ENCODE measurements at regions not wholly inside any gene's neighbourhood (a gene's known extent, or its start where the extent isn't known, plus 50 kb on each side); places are given as distances from the start of the nearest gene placed in this dataset.
"Not testable (repeated sequence)": the region's sequence is repeated elsewhere in the genome, so short reads cannot be mapped to it uniquely, and the experiment has no call there.

DNA sequence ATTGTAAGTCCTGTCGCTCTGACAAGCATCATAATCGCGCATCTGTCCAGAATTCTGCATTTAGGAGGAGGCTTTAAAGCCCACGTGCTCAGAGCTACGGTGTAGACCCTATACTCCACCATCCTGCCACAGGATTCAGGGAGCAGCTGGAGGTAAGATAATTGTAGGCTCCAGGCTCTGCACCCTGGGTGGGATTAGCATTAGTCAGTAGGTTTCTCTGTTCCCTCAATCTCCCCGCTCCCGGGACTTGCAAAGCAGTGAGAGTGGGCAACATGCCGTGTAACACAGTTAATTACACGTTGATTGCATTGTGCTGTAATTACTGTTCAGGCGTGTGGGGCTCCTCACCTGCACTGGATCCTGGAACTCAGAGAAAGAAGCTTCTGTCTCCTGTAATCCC is 89.3 kb upstream of the CUX1 start:
- Histone ChIP-seq H3K4me3 (no peak overlapping the region), H3K27ac (replicated peaks in 1 of 4) (no peak overlapping the region), H3K36me3 (no peaks in the 10 kb centered on the region), H3K4me1 (peaks cover 0 to 4% (median 3%) of the 10 kb centered on the region in 4 donors), H3K27me3 (no peaks in the 10 kb centered on the region), H3K9me3 (peaks cover 0 to 4% (median 2%) of the 10 kb centered on the region in 4 donors)
- 84% methylated on average over 10 of the region's 10 CpGs for WGBS
- intact Hi-C loops (cut with DNase I) = no loop called here
- no peak for DNase-seq (ENCODE audit: extremely low spot score)
- TF ChIP-seq POLR2AphosphoS5 (IDR thresholded peaks at IDR 0.05) (no peak), POLR2A (IDR thresholded peaks at IDR 0.05; ENCODE audit: low read depth) (no peak), EP300 (IDR thresholded peaks at IDR 0.05) (no peak)
- TF ChIP-seq, protein P1, sequence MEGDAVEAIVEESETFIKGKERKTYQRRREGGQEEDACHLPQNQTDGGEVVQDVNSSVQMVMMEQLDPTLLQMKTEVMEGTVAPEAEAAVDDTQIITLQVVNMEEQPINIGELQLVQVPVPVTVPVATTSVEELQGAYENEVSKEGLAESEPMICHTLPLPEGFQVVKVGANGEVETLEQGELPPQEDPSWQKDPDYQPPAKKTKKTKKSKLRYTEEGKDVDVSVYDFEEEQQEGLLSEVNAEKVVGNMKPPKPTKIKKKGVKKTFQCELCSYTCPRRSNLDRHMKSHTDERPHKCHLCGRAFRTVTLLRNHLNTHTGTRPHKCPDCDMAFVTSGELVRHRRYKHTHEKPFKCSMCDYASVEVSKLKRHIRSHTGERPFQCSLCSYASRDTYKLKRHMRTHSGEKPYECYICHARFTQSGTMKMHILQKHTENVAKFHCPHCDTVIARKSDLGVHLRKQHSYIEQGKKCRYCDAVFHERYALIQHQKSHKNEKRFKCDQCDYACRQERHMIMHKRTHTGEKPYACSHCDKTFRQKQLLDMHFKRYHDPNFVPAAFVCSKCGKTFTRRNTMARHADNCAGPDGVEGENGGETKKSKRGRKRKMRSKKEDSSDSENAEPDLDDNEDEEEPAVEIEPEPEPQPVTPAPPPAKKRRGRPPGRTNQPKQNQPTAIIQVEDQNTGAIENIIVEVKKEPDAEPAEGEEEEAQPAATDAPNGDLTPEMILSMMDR (IDR thresholded peaks at IDR 0.05) = no peak

DNA sequence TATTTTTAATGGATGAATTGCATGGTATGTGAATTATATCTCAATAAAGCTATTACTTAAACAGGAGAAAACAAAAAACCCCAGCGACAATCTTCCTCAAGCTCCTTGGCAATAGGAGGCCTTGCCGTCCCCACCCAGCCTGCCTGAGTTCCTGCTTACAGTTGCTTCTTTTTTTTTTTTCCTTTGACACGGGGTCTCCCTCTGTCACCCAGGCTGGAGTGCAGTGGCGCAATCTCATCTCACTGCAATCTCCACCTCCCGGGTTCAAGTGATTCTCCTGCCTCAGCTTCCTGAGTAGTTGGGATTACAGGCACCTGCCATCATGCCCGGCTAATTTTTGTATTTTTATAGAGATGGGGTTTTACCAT is 88.6 kb upstream of the CUX1 start:
- H3K27ac ChIP-seq (replicated peaks in 1 of 4); H3K4me3 ChIP-seq; DNase-seq (ENCODE audit: extremely low spot score); H3K36me3 ChIP-seq; H3K9me3 ChIP-seq; H3K27me3 ChIP-seq; intact Hi-C loops (cut with DNase I): not testable (repeated sequence)
- WGBS = 68% methylated on average over 6 of the region's 6 CpGs
- peaks cover 4 to 11% (median 11%) of the 10 kb centered on the region in 4 donors for H3K4me1 ChIP-seq

DNA sequence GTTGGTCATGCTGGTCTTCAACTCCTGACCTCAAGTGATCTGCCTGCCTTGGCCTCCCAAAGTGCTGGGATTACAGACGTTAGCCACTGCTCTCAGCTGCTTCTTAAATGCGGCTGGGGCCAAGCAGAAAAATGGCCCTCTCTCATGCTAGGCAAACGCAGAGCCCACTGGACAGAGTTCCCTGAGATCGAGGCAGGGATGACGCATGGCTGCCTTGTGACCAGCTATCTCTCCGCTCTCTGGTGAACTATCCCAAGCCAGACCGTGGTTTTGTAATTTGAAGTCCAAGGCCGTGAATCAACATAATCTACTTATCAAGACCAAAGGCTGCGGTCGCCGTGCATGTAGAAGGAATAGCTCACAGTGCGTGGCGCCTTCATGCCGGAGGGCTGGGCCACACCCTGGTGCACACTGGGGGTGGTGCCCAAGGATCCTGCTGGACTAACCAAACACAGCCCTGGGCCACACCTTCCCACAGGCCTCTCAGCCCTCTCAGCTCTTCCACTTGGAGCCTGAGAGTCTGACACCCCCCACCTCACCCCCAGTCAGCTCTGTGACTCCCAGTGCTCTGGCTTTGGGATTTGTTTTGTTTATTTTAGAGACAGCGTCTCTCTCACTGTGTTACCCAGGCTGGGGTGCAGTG is 88.1 kb upstream of the CUX1 start:
- TF ChIP-seq POLR2AphosphoS5 (IDR thresholded peaks at IDR 0.05) (no peak), POLR2A (IDR thresholded peaks at IDR 0.05; ENCODE audit: low read depth) (no peak), EP300 (IDR thresholded peaks at IDR 0.05) (no peak)
- TF ChIP-seq, protein P1 (IDR thresholded peaks at IDR 0.05) = no peak

DNA sequence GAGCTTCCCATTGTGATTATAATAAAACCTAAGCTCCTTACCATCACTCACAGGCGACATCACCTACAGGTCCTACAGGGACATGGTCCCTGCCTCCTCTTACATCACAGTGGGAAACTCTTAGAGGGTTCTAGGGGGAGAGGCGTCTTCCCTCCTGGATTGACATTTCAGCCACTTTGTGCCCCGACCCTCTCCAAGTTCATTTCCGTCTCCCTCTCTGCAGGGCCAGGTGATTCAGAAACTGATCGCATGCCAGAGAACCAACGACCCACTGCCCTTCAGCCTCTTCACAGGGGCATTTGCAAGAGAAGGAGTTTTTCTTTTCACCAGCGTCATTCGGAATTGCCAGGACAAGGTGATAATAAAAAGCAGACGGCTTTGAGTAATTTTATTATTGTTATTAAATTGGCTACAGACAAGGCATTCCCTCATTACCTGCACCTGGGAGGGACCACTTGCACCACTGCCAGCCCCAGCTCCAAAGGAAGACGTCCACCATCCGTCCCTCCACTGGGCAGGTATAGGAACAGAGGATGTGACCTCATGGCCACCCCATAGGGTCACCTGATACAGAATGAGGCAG is 85.8 kb upstream of the CUX1 start:
- WGBS = 76% methylated on average over 9 of the region's 11 CpGs
- intact Hi-C loops (cut with DNase I) = no loop called here
- peaks cover 7 to 19% (median 18%) of the 10 kb centered on the region in 4 donors for H3K4me1 ChIP-seq

More for the DNA sequence above, 88.1 kb upstream of the CUX1 start:
- no peaks in the 10 kb centered on the region for H3K9me3 ChIP-seq
- H3K27me3 ChIP-seq = no peaks in the 10 kb centered on the region
- no peak overlapping the region for H3K27ac ChIP-seq (replicated peaks in 1 of 4)
- H3K36me3 ChIP-seq = no peaks in the 10 kb centered on the region
- intact Hi-C loops (cut with DNase I) = no loop called here
- no peak for DNase-seq (ENCODE audit: extremely low spot score)
- peaks cover 7 to 16% (median 16%) of the 10 kb centered on the region in 4 donors for H3K4me1 ChIP-seq
- H3K4me3 ChIP-seq = no peak overlapping the region
- 89% methylated on average over 15 of the region's 15 CpGs for WGBS

More for the DNA sequence above, 85.8 kb upstream of the CUX1 start:
- no peak for DNase-seq (ENCODE audit: extremely low spot score)
- Histone ChIP-seq H3K4me3 (no peak overlapping the region), H3K9me3 (no peaks in the 10 kb centered on the region), H3K27me3 (no peaks in the 10 kb centered on the region), H3K36me3 (no peaks in the 10 kb centered on the region), H3K27ac (replicated peaks in 1 of 4) (no peak overlapping the region)
- TF ChIP-seq POLR2A (IDR thresholded peaks at IDR 0.05; ENCODE audit: low read depth) (no peak), EP300 (IDR thresholded peaks at IDR 0.05) (no peak), POLR2AphosphoS5 (IDR thresholded peaks at IDR 0.05) (no peak)
- TF ChIP-seq, protein P1 (IDR thresholded peaks at IDR 0.05) = no peak

Measured in esophagus muscularis mucosa (tissue), 4 donors.